SH-SY5Y (cell line): ENCODE measurements at regions not wholly inside any gene's neighbourhood (a gene's known extent, or its start where the extent isn't known, plus 50 kb on each side); places are given as distances from the start of the nearest gene placed in this dataset.

Source experiments
- GATA2 ChIP-seq: IDR thresholded peaks from 2 replicates; pipeline ENCODE4 v1.6.1; 2011; ENCODE audit warnings: mild to moderate bottlenecking, low read depth, low read length
- GATA3 ChIP-seq: IDR thresholded peaks from 2 replicates; pipeline ENCODE4 v1.6.1; 2011; ENCODE audit warnings: low read depth, mild to moderate bottlenecking, low read length, moderate library complexity

DNA sequence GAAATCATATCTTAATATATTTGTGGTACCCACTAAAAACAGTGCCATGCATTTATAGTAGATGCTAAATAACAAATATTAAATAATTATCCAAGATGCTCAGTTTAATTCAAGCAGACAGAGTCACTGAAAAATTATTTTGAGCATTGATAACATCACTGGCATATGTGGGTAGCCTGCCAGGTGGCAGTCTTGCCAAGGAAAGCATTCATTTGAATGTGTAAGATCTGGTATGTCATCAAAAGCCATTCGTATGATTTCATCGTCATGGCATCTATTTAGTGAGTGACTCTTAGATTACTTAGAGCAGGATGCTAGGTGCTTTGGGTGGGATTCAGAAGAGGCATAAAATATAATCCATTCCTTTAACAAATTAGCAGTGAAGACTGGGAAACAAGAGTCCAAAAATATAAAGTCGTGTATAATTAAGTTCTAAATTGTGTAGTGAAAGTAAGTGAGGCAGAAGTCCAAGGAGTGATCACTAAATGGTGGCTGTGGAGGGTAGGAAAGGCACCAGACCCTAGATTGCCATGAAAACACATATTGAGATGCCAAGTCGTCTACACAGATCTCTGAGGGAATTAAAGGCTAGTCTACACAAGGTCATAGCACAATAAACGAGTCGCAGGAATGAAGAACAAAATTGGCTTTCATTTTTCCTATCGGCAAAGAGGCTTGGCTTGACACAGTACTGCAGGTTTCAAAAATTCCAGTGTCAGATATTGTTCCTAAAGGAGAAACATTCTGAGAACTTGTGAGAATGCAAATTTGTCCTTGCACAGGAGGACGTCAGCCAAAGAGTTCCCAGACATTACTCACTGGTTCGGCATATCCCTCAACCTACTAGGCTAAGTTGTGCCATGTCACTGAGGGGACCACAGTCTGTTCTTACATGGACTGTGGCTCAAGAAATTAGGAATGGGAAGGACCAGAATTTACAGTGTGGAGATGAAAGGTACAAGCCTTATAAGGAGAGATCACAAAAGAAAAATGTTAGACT is 130.8 kb downstream of the LYPLAL1 start:
- TF ChIP-seq GATA2 (peak; percentile 26; the same call in 1 of the 2 replicates), GATA3 (no peak)
